ENCODE measurements at regions not wholly inside any gene's neighbourhood (a gene's known extent, or its start where the extent isn't known, plus 50 kb on each side); places are given as distances from the start of the nearest gene placed in this dataset.

DNA sequence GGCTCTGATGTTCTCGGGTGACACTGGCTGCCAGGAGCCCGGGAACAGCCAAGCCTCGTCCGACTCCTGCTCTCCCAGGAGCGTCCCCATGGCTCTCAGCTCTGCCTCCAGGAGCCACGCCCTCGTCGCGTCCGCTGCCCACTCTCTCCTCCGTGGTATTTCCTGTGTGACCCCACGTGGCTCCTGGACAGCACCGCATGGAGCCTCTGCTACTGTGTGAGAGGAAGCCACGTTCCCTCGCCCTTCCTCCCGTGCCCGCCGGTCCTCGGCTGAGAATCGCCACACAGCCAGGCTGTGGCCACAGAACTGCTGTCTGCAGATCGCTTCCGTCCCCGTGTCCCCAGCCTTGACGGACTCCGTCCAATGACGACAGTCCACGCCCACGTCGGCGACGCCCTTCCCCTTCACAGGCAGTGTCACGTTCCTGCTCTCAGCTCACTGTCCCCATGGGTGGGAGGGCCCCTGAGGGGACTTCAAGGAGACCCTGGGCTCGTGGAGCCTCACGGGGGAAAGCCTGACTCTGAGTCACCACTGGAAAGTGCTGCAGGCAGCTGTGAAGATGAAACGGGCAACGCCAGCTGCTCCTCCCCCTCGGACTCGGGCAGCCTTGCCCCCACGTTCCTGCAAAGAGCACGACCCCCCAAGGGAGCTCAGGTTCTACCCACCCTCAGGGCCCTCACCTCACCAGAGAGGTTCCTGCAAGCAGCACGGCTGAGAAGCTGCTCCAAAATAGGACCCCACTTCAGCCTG, 458.5 kb downstream of the BRD1 start:
- peak; percentile 62 for DNase-seq (ENCODE audit: low read depth)

- no peak for DNase-seq (ENCODE audit: low read depth)
Observed at GRCh38 chr22:49368221-49368975, 459.3 kb downstream of the BRD1 start.

- DNase-seq (ENCODE audit: low read depth) = peak; percentile 74
Observed at GRCh38 chr22:49367041-49367697, 460.5 kb downstream of the BRD1 start.

DNA sequence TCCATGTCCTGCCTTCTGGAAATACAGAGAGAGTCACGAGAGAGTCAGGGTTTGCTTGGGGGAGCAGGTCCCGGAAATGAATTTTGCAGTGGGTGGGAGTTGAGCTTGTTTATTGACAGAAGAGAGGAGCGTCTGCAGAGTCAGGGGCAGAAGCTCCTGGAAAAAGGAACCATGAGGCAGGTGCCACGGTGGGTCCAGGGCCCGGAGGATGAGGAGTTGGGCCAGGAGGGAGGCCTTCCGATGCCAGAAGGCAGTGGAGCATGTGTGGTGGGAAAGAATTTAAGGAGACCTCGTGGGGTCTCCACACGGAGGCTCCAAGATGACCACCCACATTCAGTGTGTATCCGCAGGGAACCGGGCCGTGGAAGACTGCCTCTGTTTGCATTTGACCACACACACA, 461.2 kb downstream of the BRD1 start:
- no peak for DNase-seq (ENCODE audit: low read depth)

DNA sequence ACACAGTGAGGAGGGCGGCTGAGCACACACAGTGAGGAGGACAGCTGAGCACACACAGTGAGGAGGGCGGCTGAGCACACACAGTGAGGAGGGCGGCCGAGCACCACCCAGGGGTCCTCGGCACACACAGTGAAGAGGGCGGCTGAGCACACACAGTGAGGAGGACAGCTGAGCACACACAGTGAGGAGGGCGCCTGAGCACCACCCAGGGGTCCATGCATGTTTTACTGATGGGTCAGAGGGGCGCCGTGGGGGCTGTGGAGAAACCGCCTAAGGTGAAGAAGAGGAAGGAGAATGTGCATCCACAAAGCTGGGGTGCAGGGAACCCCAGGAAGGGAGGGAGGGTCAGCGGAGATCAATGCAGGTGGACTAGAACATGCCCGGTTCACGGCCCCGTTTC, 461.8 kb downstream of the BRD1 start:
- DNase-seq (ENCODE audit: low read depth) = no peak

DNA sequence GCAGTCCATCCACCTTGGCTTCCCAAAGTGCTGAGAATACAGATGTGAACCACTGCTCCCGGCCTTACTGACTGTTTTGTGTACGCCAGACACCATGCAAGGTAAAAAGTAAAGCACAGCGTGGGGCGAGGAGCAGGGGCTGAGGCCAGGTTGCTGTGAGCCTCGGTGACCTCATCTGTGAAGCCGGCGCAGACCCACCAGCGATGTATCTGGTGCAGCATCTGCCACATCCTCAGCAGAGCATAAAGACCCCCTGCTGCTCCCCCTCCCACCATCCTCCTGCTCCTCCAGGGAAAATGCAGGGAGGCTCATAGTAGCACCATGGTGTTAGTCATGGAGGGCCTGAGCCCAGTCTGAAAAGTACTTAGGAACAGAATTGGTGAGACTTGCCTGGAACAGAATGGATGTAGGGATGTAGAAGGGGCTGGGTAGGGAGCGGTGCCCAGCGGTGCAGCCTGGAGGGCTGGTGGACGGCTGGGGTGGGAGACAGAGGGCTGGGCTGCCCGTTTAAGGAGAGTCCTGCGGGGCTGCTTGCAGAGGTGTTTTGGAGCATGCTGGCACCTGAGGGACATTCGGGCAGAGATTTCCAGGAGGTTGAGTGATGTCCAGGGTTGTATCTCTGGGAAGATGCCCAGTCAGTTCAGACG, 462.4 kb downstream of the BRD1 start:
- DNase-seq (ENCODE audit: low read depth) = no peak

GRCh38 chr22:49364398-49364797, 463.3 kb downstream of the BRD1 start:
- no peak for DNase-seq (ENCODE audit: low read depth)

DNA sequence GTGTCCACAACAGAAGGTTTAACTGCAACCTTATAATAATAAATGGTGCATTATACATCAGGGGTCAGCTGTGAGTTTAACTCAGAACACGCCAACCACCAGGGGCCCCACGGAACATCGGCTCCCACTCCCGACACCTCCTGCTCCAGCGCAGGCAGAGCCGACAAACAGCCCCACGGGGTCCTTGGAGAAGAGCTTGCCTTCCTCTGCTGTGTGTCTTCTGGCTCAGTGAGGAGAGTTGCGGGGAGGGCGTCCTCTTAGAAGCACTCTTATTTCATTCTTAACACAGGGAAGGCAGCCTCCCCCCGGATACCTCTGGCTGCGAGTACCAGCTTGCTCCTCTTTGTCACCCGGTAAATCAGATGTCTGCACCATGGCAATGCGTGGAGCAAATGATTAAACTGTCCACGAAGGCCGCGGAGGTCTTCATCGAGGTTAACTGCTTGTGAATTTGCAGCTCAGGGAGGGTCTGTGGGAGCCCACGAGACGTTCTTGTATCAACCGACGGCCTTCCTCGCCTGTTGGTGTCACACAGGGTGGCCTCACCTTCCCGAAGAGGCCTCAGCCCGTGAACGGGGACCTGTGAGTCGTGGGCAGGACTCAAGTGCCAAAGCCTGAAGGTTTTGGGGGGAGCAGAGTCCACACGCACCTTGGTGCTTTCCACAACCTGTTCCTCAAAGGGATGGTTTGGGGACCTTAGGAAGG, 464.0 kb downstream of the BRD1 start:
- DNase-seq (ENCODE audit: low read depth) = no peak

- no peak for DNase-seq (ENCODE audit: low read depth)
Observed at GRCh38 chr22:49362211-49362839, 465.3 kb downstream of the BRD1 start.

- no peak for DNase-seq (ENCODE audit: low read depth)
Observed at GRCh38 chr22:49361164-49361563, 466.5 kb downstream of the BRD1 start.

- DNase-seq (ENCODE audit: low read depth) = no peak
Observed at GRCh38 chr22:49360746-49361145, 466.9 kb downstream of the BRD1 start.

GRCh38 chr22:49359076-49359475, 468.6 kb downstream of the BRD1 start:
- DNase-seq (ENCODE audit: low read depth) = no peak

GRCh38 chr22:49357661-49358440, 469.8 kb downstream of the BRD1 start:
- no peak for DNase-seq (ENCODE audit: low read depth)

DNA sequence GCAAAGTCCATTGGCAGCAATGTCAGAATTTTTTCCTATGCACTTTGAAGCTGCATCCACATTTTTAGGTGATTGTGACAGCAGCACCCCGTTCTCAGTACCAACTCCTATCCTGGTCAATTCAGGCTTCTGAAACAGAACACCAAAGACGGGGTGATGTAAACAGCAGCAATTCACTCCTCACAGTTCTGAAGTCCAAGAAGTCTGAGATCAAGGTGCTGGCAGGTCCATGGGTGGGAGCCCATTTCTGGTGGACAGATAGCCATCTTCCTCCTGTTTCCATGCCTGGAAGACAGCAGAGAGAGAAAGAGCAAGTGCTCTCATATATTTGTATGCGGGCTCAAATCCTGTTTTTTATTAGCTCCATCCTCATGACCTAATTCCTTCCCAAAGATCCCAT, 471.2 kb downstream of the BRD1 start:
- no peak for DNase-seq (ENCODE audit: low read depth)

DNA sequence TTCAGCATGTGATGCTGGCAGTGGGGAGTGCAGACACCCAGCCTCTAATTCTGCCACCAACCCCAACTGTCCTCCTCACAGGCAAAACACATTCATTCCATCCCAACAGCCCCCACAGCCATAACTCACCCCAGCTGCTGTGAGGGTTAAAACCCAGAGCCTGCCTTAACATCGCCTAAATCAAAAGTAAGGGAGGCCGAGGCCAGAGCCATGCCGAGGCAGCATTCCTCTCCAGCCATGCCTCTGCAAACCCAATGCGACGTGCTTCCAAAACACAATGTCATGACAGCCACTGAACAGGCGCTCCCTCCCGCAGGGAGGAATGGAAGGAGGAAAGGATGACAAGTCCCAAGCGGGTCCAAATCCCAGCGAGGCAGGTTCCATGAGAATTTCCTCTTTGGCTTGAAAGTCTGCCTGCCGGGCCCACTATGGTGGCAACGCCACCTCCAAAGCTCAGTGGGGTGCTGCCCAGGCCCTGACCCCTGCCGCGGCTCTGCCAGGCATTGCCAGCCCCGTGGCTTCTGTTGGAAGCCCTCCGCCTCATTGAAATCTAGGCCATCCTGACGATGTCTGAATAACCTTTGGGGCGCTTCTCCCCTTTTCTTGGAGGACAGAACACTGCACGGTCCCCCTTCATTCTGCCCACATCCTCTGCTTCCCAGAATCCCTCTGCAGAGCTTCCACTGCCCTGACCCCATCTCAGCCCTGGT, 472.3 kb downstream of the BRD1 start:
- no peak for DNase-seq (ENCODE audit: low read depth)

DNA sequence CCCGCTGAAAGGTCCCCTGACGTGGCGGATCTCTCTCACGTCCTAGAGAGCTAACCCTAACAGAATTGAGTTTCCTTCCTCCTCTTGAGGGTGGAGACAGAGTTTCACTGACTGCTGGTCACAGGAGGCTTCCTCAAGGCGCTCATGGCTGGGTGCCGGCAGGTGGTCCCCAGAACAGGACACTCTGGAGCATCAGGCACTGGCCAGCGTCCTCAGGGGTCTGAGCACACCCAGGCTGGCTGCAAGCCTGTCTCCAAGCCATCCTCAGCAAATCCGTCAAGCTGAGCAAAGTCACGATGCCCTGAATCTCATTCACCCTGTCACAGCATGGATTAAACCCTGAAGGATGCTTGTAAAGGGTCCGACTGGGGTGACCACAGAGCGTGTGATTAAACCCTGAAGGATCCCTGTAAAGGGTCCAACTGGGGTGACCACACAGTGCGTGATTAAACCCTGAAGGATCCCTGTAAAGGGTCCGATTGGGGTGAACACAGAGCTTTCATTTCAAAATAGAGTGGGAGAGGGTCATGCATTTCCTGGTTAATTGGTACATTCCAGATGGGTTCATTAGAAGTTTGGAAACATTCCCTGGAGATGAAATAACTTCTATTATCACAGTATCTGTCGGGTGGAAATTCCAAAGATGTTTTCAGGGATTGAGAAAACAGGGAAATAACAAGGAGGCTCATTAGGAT, 473.0 kb downstream of the BRD1 start:
- peak; percentile 38 for DNase-seq (ENCODE audit: low read depth)

GRCh38 chr22:49353235-49353634, 474.4 kb downstream of the BRD1 start:
- DNase-seq (ENCODE audit: low read depth) = no peak

GRCh38 chr22:49352361-49353169, 475.1 kb downstream of the BRD1 start:
- DNase-seq (ENCODE audit: low read depth) = no peak
